SK-N-SH treated with all-trans-retinoic acid at 6 μM for 48 hours (cell line): ENCODE measurements at regions not wholly inside any gene's neighbourhood (a gene's known extent, or its start where the extent isn't known, plus 50 kb on each side); places are given as distances from the start of the nearest gene placed in this dataset.

ENCODE experiments used
- ESRRG ChIP-seq: fragments of 250-450 bp; sonication (Bioruptor Pico); IDR thresholded peaks from 2 replicates; pipeline ENCODE4 v1.6.1; 2021; ENCODE audit warnings: mild to moderate bottlenecking
- SNAI2 ChIP-seq: fragments of 250-450 bp; sonication (Bioruptor Pico); IDR thresholded peaks from 2 replicates; pipeline ENCODE4 v1.5.0; 2020; ENCODE audit warnings: mild to moderate bottlenecking, moderate library complexity
- ZFP30 ChIP-seq: fragments of 450-650 bp; formaldehyde crosslinking; IDR thresholded peaks from 2 replicates; pipeline ENCODE4 v1.5.0; 2022; ENCODE audit warnings: mild to moderate bottlenecking, moderate library complexity
- ZNF8 ChIP-seq: fragments of 450-650 bp; formaldehyde crosslinking; IDR thresholded peaks from 2 replicates; pipeline ENCODE4 v1.5.0; 2020; ENCODE audit warnings: mild to moderate bottlenecking, moderate library complexity

DNA sequence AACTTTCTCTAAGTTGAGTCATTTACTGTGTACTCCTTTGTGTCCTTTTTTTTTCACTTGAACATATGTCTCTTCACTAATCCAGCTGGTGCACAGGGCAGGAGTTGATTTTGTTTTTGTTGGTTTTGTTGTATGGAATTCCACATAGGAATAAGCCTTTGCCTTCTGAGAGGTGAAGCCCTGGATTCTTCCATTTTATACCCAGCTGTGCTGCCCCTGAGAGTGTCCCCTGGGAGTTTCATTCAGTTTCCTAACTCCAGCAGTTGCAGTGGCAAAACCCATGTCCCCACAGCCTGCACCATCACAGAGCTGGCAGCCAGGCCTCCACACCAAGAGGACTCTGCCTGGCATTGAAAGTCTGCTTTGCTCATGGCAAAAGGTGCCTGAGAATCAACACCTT, 107.3 kb upstream of the SYNDIG1 start:
- no peak for TF ChIP-seq ZFP30 (CRISPR knock-in tag)
- TF ChIP-seq ZNF8 (CRISPR knock-in tag), result no peak
- no peak for TF ChIP-seq SNAI2
- no peak for TF ChIP-seq ESRRG (CRISPR knock-in tag)
